NCI-H526 treated with DMSO at 0.1 percent for 48 hours (cell line): ENCODE measurements at regions not wholly inside any gene's neighbourhood (a gene's known extent, or its start where the extent isn't known, plus 50 kb on each side); places are given as distances from the start of the nearest gene placed in this dataset.
"Not testable (repeated sequence)": the region's sequence is repeated elsewhere in the genome, so short reads cannot be mapped to it uniquely, and the experiment has no call there.

Source experiments
- DNase-seq: peaks from one replicate; lab custom pipeline; 2025; lab: John Stamatoyannopoulos, UW

DNA sequence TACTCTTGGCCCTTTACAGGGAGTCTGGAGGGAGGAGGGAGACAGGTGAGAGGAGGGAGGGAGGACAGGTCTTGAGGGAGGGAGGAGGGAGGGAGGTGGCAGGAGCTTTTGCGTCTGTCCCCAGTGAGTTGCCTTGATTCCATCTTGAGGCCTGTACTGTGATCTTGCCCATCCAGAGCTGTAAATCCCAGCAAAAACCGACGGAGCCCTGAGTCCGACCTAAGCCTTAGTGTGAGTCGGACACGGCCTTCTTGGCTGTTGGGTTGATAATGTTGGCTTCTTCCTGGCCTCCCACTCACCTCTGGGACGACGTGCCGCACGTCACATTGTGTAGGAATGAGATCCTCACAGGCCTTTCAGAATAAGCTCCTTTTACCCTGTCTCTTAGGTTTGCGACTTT is 72.5 kb downstream of the RGS12 start:
- DNase-seq: no peak

DNA sequence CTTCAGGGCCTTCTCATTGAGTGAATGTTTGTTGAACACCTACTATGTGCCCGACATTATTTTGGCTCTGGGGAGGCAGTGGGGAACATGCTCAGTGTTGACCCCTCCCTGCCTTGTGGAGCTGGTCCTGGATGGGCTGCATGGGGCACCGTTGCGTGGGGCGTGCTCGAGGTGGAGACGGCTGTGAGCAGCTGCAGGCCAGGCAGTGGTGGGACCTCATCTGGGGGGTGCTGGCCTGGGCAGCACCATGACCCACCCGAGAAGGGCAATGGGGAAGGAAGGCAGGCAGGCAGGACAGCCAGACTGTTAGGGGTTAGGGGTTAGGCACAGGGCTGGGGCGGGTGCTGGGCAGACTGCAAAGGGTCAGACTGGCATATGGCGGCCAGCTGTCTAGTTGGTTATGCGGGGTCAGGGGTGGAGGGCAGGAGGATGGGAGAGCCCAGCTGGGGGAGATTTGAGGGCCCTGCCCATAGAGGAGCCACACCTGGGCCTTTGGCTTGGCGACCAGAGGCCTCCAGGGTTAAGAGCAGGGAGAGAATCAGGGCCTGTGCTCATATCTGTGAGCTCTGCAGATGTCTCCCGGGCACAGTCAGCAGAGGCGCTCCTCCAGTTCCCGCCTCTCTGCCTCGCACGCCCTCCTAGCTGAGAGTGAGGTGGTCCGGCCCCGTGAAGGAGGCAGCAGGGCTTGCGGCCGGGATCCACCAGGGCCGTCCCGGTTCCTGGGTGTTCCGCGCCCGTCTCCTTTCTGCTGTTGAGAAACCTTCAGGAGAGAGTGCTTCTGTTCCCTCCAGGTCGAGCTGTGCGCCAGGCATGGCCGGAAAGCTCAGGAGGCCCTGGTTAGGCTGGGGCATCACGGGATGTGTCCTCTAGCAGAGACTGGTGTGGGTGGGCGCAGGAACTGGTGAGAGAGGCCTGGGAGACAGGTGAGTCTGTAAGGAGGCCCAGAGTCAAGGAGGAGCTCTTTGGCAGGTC is 73.3 kb downstream of the RGS12 start:
- no peak for DNase-seq

DNA sequence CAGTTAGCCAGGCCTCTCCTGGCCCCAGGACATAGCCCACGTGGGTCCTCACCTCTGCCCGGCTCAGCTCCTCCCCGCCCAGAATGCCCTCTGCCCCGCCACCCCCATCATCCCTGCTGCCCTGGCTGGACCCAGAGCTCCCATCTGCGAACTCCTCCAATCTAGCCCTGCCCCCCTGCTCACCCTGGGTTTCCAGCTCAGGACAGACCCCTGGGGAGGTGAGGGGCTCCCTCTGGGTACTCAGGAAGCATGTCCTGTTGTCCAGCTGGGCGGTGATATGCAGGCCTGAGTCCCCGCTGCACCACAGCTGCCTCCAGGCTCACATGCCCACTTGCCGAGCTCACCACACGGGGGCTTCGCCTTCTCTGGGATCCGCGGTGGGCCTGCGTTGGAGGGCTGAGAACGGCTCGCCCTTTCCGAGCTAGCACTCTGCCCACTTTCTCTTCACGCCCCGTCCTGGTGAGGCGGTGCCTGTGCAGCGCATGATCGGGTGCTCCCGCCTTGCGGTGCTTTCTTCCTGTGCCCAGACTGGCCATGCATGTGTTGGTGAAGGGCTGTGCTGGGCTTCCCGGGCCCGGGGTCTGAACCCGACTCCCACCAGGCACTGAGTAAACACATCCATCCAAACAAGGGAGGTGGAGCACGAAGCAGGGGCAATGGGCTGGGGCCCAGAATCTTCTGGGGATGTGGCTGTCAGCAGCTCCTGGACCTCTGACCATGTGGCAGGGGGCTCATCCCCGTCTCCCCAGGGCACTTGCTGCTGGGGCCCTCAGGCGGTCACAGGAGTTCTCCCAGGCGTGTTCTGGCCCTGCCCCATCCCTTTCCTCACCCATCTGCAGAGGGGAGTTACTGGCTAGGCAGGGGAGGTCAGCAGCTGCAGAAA is 74.3 kb downstream of the RGS12 start:
- DNase-seq: no peak

DNA sequence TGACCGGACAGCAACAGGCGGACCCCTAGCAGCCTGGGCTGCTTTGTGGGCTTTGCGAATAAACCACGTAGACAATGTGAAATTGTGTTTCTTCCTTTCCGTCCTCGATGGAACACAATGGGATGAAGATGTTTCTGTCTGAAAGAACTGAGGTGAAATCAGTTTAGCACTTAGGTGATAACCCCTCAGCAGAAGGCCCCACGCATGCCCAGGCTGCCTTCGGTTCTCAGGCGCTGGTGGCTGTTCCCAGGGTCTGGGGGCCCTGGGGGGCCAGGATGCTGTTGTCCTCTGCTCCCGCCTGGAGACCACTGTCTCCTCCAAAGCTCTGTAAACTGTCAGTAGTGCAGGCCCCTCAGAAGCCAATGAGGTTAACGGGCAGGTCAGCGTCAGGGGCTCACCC is 73.9 kb upstream of the HGFAC start:
- no peak for DNase-seq

DNA sequence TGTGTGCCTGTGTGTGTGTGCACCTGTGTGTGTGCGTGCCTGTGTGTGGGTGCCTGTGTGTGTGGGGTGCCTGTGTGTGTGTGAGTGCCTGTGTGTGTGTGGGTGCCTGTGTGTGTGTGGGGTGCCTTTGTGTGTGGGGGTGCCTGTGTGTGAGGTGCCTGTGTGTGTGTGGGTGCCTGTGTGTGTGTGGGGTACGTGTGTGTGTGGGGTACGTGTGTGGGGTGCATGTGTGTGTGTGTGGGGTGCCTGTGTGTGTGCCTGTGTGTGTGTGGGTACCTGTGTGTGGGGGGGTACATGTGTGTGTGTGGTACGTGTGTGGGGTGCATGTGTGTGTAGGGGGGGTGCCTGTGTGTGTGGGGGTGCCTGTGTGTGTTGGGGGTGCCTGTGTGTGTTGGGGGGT is 73.4 kb upstream of the HGFAC start:
- DNase-seq: no peak

DNA sequence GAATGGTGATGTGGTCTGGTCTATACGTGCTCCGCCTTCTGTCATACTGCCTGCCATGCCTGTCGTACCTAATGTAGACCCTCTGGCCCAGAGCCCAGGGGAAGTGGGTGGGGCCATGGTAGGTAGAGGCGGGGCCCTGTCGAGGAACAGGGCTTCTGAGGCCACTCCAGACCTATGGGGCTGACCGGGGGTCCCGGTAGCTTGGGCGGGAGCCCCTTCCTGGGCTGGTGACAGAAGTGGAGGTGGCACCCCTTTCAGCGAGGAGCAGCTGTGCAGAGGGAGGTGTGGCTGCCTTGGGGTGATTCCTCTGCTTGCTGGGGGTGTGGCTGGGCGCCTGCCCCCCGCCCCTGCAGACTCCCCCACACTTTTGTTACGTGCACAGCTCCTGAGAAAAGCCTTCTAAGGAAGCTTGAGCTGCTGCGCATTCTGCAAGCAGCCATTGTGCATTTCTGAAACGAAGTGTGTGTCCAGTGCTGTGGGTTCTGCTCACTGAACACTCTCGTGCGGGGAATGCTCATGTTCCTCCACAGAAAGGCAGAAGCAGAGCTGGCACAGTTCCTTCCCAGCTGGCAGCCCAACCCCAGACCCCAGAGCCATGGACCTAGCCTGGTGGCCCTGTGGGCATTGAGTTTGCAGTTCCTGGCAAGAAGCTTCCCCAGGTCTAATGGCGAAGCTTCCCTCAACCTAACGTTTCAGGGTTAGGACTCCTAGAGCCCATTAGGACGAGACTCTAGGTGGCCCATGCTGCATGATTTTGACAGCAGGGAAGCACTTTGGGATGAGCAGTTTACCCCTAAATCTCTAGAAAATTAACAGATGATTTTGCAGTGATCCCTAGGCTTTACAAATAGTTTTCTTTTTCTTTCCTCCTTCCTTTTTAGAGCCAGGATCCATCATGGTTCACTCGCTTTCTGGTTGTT is 72.7 kb upstream of the HGFAC start:
- no peak for DNase-seq

DNA sequence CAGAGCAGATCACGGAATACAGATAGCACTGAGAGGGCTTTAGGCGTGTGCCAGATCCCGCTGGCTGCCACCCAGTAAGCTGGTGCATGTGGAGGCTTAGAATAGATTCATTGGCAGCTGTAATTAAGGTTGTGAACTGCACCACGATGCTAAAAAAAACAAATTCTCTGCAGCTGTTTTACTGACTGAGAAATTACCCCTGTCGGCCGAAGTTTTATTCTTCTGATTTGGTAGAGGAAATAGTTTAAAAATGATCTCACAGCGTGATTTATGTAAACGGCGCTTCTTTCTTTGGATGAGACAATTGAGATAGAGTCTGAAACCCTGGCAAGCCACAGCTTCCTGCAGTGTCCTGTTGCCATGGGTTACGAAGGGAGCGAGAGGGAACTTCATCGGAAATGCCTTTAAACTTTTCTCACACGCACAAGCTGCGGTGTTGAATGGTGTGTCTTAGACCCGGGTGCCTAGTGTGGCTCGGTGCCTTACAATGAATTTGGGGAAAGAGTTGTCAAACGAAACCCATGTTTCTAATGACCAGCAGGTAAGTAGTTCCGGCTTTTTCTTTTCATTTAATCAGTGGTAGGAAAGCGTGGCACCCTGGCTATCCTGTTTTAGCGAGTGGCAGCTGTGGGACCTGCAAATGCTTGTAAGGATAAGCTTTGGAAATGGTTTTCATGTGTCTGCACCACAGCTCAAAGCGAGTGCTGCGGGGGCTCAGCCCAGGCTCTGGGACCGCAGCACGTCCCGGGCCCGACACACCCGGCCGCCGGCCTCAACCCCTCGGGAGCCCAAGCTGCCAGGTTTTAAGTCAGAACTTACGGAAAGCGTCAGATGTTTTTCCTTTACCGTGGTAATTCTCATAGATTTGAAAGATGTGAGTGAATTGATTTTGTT is 71.7 kb upstream of the HGFAC start:
- no peak for DNase-seq

DNA sequence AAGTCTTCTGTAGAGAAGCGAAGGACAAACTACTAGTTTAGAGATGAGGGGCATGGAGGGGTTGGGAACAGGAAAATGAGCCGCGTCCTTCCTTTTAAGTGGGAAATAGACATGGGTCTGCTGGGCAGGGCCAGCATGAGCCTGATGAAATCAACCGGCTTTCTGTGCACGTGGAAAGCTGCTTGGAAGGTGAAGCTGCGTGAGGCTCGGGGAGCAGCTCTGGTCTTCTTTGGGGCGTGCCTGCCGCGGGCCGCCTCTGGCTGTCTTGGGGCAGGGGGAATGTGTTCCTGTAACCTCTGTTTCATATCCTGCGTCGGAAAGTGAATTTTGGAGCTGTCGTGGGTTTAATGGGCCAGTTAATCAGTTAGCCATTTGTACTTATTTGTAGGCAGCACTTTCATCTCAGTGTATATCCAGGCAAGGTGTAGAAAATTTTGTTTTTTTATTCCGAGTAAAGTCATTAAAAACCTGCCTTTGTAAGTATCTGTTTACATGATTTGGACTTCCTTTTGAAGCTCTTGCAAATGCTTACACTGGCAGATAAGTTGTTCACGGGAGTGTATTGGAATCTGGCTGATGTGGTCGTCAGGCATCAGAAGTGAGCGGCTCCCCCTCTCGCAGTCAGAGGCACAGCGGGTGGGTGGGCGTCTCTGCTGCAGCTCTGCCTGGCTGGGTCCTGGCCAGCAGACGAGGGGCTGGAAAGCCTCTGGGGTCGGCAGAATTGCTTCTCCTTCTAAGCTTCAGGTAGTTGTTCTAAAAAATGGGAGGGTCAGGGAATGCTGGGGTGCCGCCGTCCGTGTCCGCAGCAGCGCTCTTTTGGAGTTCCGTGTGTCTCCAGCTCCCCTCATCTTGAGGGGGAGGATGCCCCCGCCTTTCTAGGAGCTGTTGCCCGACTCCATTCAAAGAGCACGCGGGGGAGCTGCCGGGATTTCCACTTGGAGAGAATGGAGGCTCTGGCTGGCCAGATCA is 70.5 kb upstream of the HGFAC start:
- no peak for DNase-seq

DNA sequence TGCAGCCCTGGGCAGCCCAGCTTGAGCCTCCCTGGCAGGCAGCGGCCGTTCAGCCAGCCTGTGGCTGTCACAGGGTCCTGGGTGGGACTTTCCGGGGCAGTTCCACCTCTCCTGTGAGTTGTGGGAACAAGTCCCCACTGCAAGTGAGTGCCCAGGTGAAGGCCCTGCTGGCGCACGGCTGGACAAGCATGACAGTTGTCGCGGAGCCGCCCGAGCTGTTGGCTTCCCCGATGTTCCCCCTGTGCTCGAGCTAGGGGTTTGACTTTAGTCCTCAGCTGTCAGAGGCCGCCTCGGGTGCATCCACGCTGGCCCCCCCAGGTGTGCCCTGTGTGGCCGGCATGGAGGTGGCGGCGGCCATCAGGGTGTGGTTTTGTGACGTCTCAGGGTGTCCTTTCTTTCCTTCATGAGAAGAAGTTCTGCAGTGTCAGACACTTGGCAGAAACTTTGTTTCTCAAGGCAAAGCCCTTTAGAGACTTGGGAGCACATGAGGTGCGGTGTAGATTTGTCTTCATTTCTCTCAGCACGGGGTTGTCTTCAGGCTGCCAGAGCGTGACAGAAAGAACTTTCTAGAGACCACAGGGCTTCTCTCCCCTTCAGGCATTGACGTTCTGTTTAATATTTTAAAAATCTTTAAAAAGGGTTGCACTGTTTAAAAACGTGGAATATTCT is 69.4 kb upstream of the HGFAC start:
- no peak for DNase-seq

DNA sequence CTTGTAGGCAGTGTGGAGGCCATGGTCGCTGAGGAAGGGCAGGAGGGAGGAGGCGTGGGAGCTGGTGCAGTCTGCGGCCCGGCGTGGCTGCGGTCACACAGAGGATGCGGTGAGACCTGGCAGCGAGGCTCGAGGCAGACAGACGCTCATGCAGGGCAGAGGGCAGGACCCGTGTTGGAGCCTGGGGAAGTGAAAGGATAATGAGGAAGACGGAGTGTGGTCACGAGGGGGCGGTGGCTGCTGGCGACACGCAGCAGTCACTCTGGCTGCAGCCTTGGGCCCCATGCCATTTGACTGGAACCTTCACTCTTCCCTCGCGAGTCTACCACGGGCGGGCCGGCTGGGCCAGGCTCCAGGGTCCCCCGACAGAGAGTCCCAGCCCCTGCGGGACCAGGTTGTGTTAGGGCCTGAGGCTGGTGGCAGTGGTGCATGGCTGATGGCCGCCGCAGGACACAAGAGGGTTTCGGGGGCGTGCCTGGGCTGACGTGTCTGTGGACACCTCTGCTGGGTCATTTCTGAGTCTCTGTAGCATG is 68.8 kb upstream of the HGFAC start:
- DNase-seq: no peak

DNA sequence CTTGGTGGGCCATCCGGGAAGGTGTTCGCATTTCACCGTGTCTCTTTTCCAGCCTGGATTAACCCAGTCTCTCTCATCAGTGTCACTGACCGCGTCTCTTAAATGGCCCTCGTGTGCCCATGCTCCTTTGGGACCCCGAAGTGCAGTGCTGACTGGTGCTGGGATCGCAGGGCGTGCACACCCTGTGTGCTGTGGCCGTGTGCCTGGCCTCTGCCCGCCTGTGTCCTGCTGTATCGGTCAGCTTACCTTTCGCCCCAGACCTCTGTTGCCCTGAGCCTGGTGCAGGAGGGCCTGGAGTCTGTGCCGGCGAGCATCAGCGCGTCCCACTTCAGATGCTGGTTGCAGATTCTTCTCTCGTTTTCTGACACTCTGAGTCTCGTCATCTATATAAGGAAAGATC is 68.3 kb upstream of the HGFAC start:
- no peak for DNase-seq

DNA sequence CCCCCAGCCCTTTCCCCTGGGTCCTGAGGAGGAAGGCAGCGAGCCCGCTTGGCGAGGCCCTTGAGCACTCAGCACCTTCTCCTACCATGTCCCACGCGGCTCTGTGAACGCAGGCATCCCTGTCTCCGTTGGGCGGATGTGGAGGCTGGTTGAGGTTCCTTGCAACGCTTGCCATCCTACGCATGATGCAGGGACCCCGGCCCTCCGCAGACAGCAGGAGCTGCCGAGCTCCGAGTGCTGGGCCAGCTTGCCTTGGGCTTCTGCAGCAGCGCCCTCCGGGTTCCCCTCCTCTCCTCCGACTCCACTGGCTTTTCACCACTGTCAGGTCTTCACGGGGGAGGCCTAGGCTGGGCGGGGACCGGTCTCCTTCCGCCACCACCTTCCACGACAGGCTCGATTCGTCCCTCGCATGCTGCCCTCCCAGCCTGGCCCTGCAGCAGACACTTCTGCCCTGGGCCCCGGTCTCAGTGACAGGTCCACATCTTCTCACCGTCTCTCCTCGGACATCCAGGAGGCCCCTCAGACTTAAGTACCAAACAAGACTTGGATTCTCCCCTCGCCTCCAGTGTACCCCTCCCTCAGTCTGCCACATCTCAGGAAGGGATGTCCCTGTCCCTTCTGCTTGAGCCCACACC is 67.6 kb upstream of the HGFAC start:
- DNase-seq: no peak

DNA sequence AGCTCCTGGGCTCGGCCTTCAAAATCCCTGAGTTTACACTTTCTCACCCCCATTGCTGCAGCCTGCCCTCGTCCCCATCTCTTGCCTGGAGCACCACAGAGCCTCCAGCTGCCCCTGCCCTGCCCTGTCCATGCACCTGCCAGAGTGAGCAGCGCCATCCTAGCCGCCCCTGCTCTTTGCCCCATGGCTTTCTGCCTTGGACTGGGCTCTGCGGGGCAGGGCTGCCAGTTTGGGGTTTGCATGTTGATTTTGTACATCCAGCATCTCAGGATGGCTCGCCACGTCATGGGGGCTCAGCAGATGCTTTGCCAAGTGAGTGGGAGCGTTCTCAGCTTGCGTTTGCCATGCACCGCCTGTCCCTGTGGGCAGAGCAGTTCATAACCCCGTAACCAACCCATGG is 67.1 kb upstream of the HGFAC start:
- no peak for DNase-seq

DNA sequence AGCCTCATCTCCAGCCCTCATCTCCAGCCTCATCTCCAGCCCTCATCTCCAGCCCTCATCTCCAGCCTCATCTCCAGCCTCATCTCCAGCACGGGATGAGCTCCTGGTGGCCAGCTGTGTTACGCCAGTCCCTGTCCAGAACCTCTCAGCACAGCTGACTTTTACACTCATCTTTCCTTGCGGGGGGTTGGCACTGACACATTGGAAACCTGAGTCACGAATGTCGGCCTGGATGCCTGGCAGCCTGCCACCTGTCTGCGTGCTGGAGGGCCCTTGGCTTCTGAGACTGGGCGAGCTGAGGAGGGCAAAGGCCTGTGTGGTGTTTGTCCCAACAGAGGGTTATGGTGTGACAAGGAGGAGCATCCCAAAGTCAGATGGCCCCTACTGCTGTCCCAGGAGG is 66.1 kb upstream of the HGFAC start:
- no peak for DNase-seq

DNA sequence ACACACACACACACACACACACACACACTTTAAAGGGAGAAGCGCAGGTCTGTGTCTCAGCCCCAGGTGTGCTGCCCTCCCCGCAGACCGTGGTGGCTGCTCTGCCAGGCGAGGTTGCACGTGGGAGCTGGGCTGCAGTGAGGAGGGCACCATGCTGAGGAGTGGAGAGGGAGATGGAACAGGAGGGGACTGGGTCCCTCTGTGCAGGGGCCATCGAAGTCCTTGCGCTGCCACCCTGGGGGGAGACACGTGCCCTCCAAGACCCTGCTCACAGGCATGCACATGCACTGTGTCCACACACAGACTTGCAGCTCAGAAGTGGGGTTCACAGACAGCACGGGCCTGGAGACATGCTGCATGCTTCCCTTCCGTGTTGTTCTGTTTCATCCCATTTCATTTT is 65.5 kb upstream of the HGFAC start:
- DNase-seq: no peak

DNA sequence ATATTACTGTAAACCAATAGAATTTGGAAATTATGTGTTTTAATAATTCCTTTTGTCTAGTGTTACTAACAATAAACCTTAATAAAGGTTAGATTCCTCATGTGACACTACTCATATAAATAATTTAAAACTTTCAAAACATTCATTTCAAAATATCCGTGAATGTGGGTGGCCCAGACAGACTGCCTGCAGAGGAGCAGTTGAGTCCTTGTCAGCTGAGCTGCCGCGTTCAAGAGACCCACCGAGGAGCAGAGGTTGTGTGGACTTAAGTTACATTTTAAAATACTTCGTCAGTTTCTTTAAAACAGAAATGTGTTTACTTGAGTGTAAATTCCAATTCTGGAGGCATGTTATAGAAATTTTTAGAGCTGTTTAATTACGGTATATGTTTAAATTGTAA is 64.2 kb upstream of the HGFAC start:
- no peak for DNase-seq

DNA sequence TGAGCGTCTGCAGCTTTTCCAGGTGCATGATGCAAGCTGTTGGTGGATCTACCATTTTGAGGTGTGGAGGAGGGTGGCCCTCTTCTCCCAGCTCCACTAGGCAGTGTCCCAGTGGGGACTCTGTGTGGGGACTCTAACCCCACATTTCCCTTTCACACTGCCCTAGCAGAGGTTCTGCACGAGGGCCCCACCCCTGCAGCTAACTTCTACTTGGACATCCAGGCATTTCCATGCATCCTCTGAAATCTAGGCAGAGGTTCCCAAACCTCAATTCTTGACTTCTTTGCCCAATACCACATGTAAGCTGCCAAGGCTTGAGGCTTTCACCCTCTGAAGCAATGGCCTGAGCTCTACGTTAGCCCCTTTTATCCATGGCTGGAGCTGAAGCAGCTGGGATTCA is 61.4 kb upstream of the HGFAC start:
- DNase-seq: not testable (repeated sequence)

DNA sequence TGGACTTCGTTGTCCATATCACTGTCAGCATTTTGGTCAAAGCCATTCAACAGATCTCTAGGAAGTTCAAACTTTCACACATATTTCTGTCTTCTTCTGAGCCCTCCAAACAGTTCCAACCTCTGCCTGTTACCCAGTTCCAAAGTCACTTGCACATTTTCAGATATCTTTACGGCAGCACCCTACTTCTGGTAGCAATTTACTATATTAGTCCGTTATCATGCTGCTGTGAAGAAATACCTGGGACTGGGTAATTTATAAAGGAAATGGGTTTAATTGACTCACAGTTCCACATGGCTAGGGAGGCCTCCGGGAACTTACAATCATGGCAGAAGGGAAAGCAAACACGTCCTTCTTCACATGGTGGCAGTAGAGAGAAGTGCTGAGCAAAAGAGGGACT is 60.6 kb upstream of the HGFAC start:
- DNase-seq: not testable (repeated sequence)
